Stimulated activated CD4-positive, alpha-beta T cell treated with anti-CD3 and anti-CD28 coated beads, TNF-alpha, amount 100 ng/mL, for 48 hours (primary cell): ENCODE measurements at regions not wholly inside any gene's neighbourhood (a gene's known extent, or its start where the extent isn't known, plus 50 kb on each side); places are given as distances from the start of the nearest gene placed in this dataset.

ENCODE experiments used
- DNase-seq, 3 donors: peaks; one replicate each; pipeline ENCODE4 v3.0.0-alpha.2; 2020; ENCODE audit warnings: low read depth in 3 of 3

- DNase-seq: no peak
Observed at GRCh38 chr11:39144351-39145130, 2314.9 kb downstream of the LRRC4C start.

DNA sequence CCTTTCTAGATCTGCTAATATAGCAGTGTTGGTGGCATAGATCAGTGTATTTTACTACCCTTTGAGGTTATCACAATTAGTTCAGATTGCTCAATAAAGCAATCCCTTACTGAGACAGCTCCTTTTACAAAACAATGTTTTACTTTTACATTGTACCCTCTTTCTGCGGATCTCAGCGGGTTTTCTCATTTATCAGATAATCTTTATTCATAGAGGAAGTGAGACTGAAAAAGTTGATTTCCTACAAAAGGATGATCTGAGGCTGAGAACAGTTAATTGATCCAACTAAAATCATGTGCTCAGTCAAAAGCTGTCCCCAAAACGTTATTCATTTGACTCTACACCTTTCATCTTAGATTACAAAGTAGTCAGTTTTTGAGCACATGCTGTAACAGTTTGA is 2319.9 kb downstream of the LRRC4C start:
- DNase-seq: no peak

GRCh38 chr11:39120890-39121289 is 2338.6 kb downstream of the LRRC4C start:
- no peak for DNase-seq

DNA sequence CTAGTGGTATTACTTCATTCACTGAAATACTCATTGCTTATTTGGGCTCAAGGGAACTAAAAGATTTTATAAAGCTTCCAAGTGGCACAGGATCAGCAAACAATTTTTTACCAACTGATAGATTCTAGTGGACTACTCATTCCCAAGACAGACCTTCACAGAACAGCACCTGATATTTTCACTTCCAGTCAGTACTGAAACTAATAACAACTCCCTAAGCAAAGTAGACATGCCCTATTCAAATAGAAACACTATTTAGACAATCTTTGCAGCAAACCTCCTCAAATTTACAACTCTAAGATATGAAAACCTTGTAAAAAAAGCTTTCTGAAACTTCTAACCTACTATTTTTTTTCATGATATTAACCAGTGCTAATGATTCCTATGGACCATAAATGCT is 2345.8 kb downstream of the LRRC4C start:
- no peak for DNase-seq

GRCh38 chr11:39102236-39102635 is 2357.2 kb downstream of the LRRC4C start:
- DNase-seq: no peak

- no peak for DNase-seq
Observed at GRCh38 chr11:39078465-39078864, 2381.0 kb downstream of the LRRC4C start.

GRCh38 chr11:39037611-39038010 is 2421.8 kb downstream of the LRRC4C start:
- DNase-seq: no peak

DNA sequence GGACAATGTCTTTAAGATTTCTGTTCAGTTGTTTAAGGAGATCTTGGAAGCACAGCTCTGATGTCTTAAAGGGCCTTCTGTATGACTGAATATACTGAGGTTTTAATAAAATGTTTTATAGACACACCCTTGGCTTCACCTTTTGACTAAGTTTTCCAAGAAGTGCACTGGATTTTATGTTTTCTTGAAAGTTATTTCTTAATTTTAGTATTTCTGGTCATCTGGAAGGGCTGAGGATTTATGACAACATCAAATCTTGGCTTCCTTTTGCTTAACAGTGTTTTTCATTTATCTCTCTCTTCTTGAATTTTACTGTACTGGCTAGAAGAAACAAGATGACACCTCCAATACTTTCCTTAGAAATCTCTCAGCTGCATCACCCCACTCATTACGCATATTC is 2423.4 kb downstream of the LRRC4C start:
- no peak for DNase-seq

DNA sequence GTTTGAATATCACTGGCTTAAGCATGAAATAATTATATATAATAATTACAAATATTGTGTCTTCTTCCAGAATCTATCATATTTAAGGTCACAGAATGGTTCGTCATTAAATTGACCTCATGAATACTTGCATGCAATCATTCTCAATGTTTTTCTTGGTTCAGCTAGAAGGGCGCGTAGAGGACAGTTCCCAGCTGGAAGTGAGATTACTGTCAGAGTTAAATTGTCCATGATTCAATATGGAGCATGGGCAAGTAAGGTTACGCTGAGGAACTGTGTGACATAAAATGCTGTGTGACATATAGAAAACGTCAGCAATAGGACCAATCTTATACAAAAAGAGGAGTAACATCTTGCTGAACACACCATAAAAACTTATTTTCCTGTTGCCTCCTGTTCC is 2423.5 kb upstream of the RAG2 start:
- DNase-seq: no peak

DNA sequence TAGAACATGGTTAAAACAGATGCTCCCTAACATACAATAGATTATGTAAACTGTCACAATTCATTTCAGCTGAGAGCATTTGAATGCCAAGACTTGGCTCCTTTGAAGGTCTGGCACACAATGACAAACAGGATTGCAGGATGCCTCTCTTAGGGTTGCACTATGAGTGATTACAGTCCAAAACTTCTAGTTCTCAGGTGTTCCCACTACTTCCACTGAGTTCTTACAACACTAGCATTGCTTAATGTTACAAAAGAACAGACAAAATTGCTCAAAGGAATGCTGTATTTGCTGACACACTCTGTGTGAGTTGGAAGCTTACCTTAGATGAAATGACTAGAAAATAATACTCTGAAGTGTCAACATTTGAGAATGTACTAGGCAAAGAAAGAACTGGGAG is 2413.8 kb upstream of the RAG2 start:
- no peak for DNase-seq

DNA sequence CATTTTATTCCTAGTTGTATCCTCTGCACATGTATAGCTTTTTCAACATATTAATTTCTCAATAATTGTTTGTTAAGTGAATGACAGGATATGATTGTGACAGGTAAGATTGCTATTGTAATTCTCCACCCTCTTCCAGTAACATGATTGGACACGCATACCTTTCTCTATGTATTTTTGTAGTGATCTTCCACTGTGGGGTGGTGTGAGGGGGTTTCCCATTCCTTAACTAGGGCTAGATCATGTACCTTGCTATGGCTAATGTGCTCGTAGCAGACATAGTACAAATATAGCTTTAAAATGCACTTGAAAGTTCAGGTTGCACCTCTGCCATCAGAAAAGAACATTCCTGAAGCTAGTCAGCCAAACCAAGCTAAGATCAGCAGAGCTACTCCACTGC is 2392.8 kb upstream of the RAG2 start:
- no peak for DNase-seq

GRCh38 chr11:38990139-38990538 is 2392.1 kb upstream of the RAG2 start:
- no peak for DNase-seq

- no peak for DNase-seq
Observed at GRCh38 chr11:38988908-38989307, 2390.9 kb upstream of the RAG2 start.

GRCh38 chr11:38972220-38972619 is 2374.2 kb upstream of the RAG2 start:
- no peak for DNase-seq

DNA sequence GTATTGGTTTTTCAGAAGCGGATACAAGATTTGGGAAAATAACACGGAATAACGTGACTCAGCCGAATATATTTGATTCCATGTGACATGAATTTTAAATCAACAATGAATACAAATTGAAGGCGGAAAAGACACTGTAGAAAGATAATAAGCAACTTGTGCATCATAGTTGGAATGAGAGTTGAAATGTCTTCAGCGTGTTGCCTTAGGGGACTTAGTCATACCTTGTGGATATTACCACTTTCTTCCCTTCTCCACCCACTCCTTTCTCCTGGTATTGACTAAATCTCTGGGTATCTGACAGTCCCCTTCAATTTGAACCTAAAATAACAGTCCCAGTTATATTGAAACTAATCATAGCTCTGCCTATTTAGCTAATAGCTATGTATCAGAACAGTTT is 2373.1 kb upstream of the RAG2 start:
- DNase-seq: no peak

GRCh38 chr11:38968951-38969350 is 2370.9 kb upstream of the RAG2 start:
- DNase-seq: no peak

DNA sequence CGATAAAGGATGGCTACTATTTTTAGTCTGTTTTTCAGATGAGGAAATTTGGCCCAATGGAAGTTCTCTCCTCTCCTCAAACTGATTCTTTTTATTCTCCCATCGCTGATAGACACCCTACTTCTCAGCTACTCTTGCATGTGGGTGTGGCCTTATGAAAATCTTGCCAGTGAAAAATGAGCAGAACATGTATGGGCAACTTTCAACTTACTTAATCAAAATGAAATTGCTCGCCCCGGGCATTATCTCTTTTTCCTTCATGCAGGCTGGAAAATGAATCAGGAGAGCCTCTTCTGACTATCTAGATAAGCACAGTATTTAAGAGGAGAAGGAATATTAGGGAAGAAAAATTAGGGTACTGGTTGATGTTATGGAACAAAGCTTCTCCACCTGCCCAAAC is 2354.7 kb upstream of the RAG2 start:
- DNase-seq: no peak

- no peak for DNase-seq
Observed at GRCh38 chr11:38950867-38951266, 2352.8 kb upstream of the RAG2 start.

- no peak for DNase-seq
Observed at GRCh38 chr11:38948392-38948791, 2350.4 kb upstream of the RAG2 start.

DNA sequence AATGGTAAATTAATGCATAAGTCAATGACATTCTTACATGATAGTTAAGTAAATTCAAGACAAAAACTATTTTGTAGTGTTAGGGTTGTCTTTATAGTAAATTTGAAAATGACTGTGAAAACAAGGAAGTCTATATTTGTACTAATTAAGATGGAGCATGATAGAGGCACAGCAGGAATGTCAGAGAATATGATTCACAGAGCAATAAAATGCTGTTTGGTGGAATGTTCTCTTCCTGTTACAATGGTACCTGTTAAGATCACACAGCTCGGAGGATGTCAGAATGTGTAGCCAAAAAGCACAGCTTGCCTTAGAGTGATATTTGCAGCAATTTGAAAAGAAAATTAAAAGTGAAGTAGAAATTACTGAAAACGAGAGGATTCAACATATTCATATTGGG is 2339.7 kb upstream of the RAG2 start:
- DNase-seq: no peak

GRCh38 chr11:38935941-38936340 is 2337.9 kb upstream of the RAG2 start:
- DNase-seq: no peak

DNA sequence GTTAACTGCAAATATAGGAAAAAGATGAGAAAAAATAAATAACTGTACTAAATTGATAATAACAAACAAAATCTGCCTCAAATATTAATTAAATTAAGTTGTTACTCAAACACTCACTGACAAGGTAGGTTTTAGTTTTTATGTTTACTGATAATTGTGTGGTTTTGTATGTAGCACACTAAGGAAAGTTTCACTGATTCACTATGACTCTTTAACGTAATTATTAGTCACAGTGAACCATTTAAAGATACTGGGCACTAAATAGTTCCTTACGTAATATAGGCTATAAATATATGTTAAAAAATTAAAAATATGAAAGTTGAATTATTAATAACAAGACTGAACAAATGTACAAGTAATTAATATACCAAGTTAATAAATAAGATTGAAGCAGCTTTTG is 2330.0 kb upstream of the RAG2 start:
- no peak for DNase-seq

DNA sequence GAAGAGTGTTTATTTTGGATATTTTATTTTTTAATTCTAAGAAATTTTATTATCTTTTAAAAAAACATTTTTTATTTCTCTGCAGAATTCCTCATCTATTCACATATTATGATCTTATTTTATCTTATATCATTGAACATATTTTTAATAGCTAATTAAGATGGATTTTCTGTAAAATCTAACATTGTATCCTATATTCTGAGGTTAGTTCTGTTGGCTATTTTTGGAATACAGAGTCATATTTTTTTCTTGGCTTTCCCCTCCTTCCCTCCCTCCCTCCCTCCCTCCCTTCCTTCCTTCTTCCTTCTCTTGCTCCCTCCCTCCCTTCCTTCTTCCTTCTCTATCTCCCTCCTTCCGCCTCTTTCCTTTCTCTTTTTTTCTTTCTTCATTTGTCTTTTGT is 2326.6 kb upstream of the RAG2 start:
- no peak for DNase-seq

GRCh38 chr11:38900211-38900610 is 2302.2 kb upstream of the RAG2 start:
- no peak for DNase-seq
